HFF-Myc (cell line): ENCODE measurements at regions not wholly inside any gene's neighbourhood (a gene's known extent, or its start where the extent isn't known, plus 50 kb on each side); places are given as distances from the start of the nearest gene placed in this dataset.

Experiments
- DNase-seq: peaks from one replicate; pipeline ENCODE4 v3.0.0-alpha.2; 2011; ENCODE audit warnings: low read depth; ENCODE audit errors: extremely low read depth
- H3K4me3 ChIP-seq: replicated peaks from 2 replicates; pipeline ENCODE4 v1.5.1; 2011; ENCODE audit warnings: low read depth, mild to moderate bottlenecking, control low read depth, low read length
- CTCF ChIP-seq: IDR thresholded peaks from 2 replicates; pipeline ENCODE4 v1.5.1; 2012; ENCODE audit warnings: mild to moderate bottlenecking, low read depth, low read length, control low read depth; ENCODE audit errors: missing control alignments

DNA sequence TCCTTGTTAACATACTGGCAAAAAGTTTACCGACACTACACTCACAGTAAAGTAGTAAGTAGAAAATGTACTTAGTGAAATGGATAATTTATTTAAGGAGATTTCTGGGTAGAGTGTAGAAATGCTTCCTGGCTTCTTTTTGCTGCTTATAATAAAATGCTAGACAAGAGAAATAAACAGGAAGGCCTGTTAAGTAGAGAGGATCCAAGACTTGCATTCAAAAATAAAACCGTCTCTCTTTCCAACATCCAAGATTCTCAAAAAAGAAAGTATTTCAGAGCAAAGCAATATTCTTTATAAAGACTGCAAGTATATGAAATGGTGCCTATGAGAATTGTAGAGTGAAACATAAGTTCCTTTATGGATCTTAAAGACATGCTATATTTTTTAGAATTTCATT lies 77.0 kb upstream of the CNTN6 start:
- H3K4me3 ChIP-seq: no peak overlapping the region
- DNase-seq: no peak
- TF ChIP-seq CTCF: no peak

GRCh38 chr3:1017870-1018269 lies 75.0 kb upstream of the CNTN6 start:
- no peak for DNase-seq
- no peak overlapping the region for H3K4me3 ChIP-seq
- no peak for TF ChIP-seq CTCF

DNA sequence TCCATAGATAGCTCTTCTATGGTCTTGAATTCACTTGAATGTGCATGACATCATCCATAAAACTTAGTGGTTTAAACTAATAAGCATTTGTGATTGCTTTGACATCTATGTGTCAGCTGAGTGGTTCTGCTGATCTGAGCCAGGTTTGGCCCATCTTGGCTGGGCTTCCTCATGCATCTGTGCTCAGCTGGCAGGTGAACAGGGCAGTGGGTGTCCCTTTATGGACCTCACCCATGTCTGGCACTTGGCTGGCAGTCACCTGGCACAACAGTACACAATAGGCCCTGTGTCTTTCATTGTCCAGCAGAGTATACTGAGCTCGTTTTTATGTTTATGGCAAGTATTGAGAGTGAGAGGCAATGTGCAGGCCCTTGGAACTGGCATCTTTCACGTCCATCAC lies 73.7 kb upstream of the CNTN6 start:
- H3K4me3 ChIP-seq: no peak overlapping the region
- DNase-seq: no peak
- no peak for TF ChIP-seq CTCF

GRCh38 chr3:1026395-1026794 lies 66.4 kb upstream of the CNTN6 start:
- DNase-seq: no peak
- no peak for TF ChIP-seq CTCF
- H3K4me3 ChIP-seq: no peak overlapping the region

DNA sequence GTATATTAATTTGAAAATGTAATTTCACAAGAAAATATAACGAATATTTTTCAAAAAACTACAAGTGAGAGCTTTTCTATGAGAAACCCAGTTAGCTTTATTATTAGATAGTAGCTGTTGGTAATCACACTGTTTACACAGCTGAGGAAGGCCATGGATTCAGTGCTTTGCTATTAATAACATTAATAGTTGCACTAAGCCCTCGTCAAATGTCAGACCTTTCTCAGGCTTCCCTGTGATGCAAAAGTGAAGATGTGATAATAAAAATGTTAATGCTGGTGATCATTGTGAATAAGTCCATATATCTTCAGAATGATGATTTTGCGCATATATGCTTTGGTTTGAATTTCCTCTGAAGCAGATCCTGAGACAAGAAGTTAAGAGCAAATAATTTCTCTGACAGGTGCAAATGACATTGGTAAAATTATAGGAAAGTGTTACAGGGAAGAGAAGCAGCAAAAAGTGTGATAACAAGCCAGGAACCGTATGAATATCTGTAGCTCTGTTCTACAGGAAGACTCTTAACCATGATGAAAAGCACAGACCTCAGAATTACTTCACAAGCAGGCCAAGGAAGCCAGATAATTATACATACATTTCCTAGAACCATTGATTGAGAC lies 56.5 kb upstream of the CNTN6 start:
- TF ChIP-seq CTCF: no peak
- DNase-seq: no peak
- no peak overlapping the region for H3K4me3 ChIP-seq

GRCh38 chr3:1037631-1038030 lies 55.2 kb upstream of the CNTN6 start:
- no peak for TF ChIP-seq CTCF
- DNase-seq: no peak
- H3K4me3 ChIP-seq: no peak overlapping the region
